HG02610 (cell line): ENCODE measurements at regions not wholly inside any gene's neighbourhood (a gene's known extent, or its start where the extent isn't known, plus 50 kb on each side); places are given as distances from the start of the nearest gene placed in this dataset.
A peak's percentile ranks its signal among the peaks of the same experiment; 100 is the strongest.

Source experiments
- ATAC-seq: cut with Tn5 transposase; IDR thresholded peaks from one replicate; pipeline ENCODE4 v1.9.1; 2021; ENCODE audit warnings: mild to moderate bottlenecking, moderate library complexity; ENCODE audit not compliant: unreplicated experiment

GRCh38 chr21:9246010-9246409 is 1275.4 kb upstream of the TPTE start:
- peak; percentile 23 for ATAC-seq

GRCh38 chr21:9246481-9247289 is 1274.7 kb upstream of the TPTE start:
- ATAC-seq = peak; percentile 41

- peak; percentile 39 for ATAC-seq
Observed at GRCh38 chr21:9247290-9247613, 1274.1 kb upstream of the TPTE start.

GRCh38 chr21:9247616-9248317 is 1273.6 kb upstream of the TPTE start:
- ATAC-seq = peak; percentile 27
